ENCODE measurements at regions not wholly inside any gene's neighbourhood (a gene's known extent, or its start where the extent isn't known, plus 50 kb on each side); places are given as distances from the start of the nearest gene placed in this dataset.
"Not testable (repeated sequence)": the region's sequence is repeated elsewhere in the genome, so short reads cannot be mapped to it uniquely, and the experiment has no call there.

- FAIRE-seq: no peak
Measured at GRCh38 chr17:70288540-70289290, 119.4 kb downstream of the KCNJ2 start.

- FAIRE-seq: no peak
Measured at GRCh38 chr17:70290770-70291169, 121.4 kb downstream of the KCNJ2 start.

GRCh38 chr17:70292366-70292765 lies 123.0 kb downstream of the KCNJ2 start:
- no peak for FAIRE-seq

GRCh38 chr17:70293564-70294310 lies 124.4 kb downstream of the KCNJ2 start:
- not testable (repeated sequence) for FAIRE-seq

GRCh38 chr17:70295329-70295728 lies 126.0 kb downstream of the KCNJ2 start:
- FAIRE-seq: no peak

GRCh38 chr17:70295731-70296130 lies 126.4 kb downstream of the KCNJ2 start:
- no peak for FAIRE-seq

GRCh38 chr17:70296456-70296855 lies 127.1 kb downstream of the KCNJ2 start:
- no peak for FAIRE-seq

- no peak for FAIRE-seq
Measured at GRCh38 chr17:70297397-70297796, 128.1 kb downstream of the KCNJ2 start.

- no peak for FAIRE-seq
Measured at GRCh38 chr17:70298929-70299531, 129.7 kb downstream of the KCNJ2 start.

GRCh38 chr17:70307430-70308225 lies 138.3 kb downstream of the KCNJ2 start:
- no peak for FAIRE-seq

GRCh38 chr17:70308618-70309017 lies 139.3 kb downstream of the KCNJ2 start:
- FAIRE-seq: no peak

- FAIRE-seq: no peak
Measured at GRCh38 chr17:70310221-70310672, 140.9 kb downstream of the KCNJ2 start.

GRCh38 chr17:70313086-70313852 lies 143.9 kb downstream of the KCNJ2 start:
- FAIRE-seq: no peak

- no peak for FAIRE-seq
Measured at GRCh38 chr17:70314096-70314495, 144.8 kb downstream of the KCNJ2 start.

GRCh38 chr17:70314506-70314905 lies 145.2 kb downstream of the KCNJ2 start:
- FAIRE-seq: no peak

- FAIRE-seq: no peak
Measured at GRCh38 chr17:70317421-70317820, 148.1 kb downstream of the KCNJ2 start.

- FAIRE-seq: no peak
Measured at GRCh38 chr17:70318051-70318450, 148.7 kb downstream of the KCNJ2 start.

GRCh38 chr17:70319516-70319915 lies 150.2 kb downstream of the KCNJ2 start:
- no peak for FAIRE-seq

- FAIRE-seq: no peak
Measured at GRCh38 chr17:70320673-70321345, 151.5 kb downstream of the KCNJ2 start.

GRCh38 chr17:70321352-70321751 lies 152.0 kb downstream of the KCNJ2 start:
- no peak for FAIRE-seq

- FAIRE-seq: no peak
Measured at GRCh38 chr17:70323269-70323668, 153.9 kb downstream of the KCNJ2 start.

- FAIRE-seq: no peak
Measured at GRCh38 chr17:70324031-70324430, 154.7 kb downstream of the KCNJ2 start.
